HG03196 (cell line): ENCODE measurements at regions not wholly inside any gene's neighbourhood (a gene's known extent, or its start where the extent isn't known, plus 50 kb on each side); places are given as distances from the start of the nearest gene placed in this dataset.
A peak's percentile ranks its signal among the peaks of the same experiment; 100 is the strongest.

ENCODE experiments used
- ATAC-seq: cut with Tn5 transposase; IDR thresholded peaks from one replicate; pipeline ENCODE4 v1.9.1; 2021; ENCODE audit not compliant: unreplicated experiment

DNA sequence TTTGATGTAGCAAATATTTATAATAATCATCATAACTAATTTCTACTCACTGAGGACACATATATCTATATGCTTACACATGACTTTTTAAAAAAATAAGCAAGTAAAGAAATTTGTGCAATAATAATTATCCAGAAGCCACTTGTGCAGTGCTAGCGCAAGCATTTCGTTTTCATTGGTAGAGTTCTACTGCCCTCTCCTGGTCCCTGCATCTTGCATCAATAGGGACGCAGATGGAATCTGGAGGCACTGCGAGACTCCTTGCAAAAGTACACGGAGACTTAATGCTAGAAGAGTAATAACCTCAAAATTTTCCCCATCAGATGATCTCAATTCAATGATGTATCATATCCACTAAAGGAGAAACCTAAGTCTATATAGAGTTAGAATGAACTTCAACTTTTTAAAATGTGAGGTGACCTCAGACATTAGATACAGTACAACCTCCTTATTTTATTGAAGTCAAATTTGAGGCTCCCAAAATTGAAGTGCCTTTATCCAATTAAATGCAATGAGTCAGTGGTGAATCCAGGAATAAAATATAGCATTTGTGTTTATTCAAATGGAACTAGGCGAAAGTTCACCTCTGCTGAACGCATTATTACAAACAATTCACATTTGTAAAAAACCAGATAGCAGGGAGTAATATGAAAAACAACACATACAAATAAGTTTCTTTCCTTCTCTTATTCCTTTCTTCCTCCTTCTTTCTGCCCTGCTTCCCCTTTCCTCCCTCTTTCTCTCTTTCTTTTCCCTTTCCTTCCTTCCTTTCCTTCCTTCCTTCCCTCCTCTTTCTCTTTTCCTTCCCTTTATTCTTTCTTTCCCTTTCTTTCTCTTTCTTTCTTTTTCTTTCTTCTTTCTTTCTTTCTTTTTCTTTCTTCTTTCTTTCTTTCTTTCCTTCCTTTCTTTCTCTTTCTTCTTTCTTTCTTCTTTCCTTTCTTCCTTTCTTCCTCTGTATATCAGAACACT is 450.0 kb downstream of the ANKRD50 start:
- ATAC-seq = peak; percentile 71

GRCh38 chr4:124265701-124266100 is 446.8 kb downstream of the ANKRD50 start:
- ATAC-seq = no peak

DNA sequence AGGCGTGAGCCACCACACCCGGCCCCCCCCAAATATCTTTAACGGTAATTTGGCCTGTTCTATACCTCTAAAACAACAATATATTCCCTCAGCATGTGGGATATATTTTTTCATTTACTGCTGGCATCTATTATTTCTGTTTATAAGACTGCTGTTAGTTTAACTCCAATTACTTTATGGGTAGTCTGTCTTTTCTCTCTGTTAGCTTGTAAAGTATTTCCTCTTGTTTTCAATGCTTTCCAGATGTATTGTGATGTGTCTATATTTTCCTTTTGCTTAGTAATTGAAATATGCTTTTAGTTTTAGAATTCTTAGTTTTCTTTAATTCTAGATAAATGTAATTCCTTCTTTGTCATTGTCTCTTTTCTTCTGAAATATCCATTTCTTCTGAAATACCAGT is 445.8 kb downstream of the ANKRD50 start:
- no peak for ATAC-seq

DNA sequence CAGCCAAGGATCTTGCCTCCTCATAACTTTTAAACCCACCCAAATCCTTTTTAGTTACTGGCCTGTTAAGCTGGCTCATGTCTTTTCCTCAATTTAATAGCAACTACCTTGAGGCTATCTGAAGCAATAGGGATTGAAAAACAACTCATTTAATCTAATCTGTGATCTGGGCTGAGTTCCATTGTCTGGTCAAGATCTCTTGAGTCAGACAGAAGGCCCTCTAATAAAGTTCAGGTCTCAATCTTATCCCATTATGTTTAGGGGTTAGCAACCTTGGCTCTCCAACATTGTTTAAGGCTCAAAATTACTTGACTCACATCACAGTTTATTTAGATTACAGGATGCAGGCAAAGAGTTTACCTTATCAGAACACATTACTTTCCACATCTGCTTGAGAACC is 436.1 kb downstream of the ANKRD50 start:
- ATAC-seq = no peak

DNA sequence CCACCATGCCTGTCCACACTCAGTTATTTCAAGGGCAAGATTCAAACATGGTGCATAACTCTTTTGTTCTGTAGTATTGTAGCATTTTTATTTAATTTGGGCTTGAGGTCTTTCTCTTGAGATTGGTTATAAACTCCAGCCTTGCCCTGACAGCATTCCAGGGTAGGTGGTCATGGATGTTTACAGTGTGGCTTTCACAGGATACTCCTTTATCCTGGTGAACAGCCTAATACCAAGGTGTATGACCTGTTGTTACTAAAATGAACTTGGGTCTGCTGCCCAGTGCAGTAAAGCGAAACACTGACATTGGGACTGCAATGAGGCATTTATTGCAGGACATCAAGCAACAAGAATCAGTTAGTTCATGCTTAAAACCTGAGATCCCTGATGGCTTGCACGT is 434.8 kb downstream of the ANKRD50 start:
- no peak for ATAC-seq

GRCh38 chr4:124278477-124278876 is 434.1 kb downstream of the ANKRD50 start:
- no peak for ATAC-seq

GRCh38 chr4:124279741-124280140 is 432.8 kb downstream of the ANKRD50 start:
- no peak for ATAC-seq

- ATAC-seq = no peak
Measured at GRCh38 chr4:124282301-124282898, 430.1 kb downstream of the ANKRD50 start.

DNA sequence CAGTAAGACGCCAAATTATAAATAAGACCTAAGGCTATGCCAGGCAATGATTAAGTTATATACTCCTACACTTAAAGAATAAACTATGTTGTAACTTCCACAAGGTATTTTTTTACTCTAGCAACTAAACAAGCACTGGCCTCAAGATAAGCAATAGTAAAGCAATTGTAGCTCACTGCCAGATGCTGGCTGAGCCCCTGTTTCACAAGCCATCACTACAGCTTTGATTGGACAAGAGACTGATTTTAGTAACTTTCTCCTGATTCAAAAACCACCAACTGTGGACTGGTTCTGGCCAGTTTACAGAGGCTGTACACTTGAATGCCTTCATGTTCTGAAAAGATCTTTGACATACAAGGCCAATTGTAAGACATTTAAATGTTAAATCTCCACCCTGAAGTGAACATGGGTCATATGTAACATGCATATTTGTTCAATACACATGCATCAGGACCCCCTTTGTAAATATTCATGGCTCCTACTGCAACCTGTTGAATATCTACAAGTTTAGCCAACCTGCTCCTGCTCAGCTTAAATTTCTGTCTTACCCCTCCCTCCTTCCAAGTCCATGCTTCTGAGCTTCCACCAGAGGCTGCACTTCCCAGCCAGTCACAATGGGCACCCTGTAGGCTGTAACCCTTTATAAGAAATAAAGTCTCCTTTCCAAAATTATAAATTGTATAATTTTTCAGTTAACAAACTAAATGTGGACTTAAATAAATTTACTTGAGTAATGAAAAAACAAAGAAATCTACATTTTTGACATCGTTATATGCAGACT is 423.6 kb downstream of the ANKRD50 start:
- no peak for ATAC-seq

GRCh38 chr4:124290678-124291077 is 421.9 kb downstream of the ANKRD50 start:
- ATAC-seq = no peak

GRCh38 chr4:124295413-124295812 is 417.1 kb downstream of the ANKRD50 start:
- ATAC-seq = no peak

- ATAC-seq = no peak
Measured at GRCh38 chr4:124304941-124305340, 407.6 kb downstream of the ANKRD50 start.

DNA sequence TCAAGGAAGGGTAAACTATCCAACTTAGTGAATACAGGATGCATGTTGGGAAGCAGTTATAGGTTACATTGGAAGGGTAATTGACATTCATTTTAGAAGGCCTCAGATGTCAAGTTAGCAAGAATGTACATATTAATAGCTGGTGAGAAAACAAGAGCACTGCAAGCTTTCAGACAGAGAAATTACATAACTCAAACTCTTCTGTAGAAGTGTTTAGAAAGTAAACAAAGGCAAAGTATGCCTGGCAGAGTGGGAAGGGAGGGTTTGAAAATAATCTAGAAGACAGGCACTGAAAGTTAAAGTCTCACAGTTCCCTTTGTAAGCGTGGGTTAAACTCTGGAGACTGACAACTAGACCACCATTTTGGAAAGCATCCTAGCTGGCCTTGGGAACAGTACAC is 406.2 kb downstream of the ANKRD50 start:
- ATAC-seq = no peak

DNA sequence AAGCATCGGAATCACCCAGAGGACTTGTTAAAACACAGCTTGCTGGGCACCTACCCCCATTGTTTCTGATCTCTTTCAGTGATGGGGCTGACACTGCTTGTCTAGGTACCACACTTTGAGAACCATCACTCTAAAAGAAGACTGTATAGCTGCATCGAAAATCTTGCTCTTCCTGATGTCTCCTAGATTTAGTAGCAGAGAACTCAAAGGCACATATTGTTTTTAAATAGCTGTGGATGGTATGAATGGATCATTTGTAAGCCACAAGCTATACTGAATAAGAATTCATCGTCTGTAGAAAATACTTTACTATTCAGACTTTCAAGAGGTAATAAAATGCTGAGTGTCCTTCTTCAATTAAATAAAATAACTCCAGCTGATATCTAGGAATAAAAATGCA is 405.4 kb downstream of the ANKRD50 start:
- ATAC-seq = no peak

DNA sequence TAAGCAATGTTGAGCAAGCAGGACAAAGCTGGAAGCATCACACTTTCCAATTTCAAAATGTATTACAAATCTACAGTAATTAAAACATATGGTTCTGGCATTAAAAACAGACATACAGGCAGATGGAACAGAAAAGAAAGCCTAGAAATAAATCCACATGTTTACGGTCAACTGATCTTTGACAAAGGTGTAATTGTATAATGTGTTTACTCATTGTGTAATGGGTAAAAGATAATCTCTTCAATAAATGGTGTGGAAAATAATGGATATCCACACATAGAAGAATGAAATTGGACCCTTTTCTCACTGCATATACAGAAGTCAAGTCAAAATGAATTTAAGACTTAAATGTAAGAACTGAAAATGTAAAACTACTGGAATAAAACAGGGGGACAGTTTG is 394.2 kb downstream of the ANKRD50 start:
- no peak for ATAC-seq

DNA sequence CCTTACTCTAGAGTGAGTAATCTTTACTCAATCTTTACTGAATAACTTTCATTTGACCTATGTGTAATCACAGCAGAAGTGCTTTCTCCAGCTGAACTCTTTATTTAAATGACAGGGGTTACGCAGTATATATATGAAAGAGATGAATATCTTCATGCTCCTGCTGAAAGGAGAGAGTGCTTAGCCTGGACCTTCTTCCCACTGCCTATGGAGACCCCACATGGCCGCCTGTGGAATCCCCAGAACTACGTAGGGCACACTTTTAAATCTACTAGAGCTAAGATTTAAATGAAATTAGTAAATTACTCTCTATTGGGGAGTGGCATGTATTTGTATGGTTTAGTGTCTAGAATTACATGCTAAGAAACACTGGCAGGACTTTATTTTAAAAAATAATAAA is 391.2 kb downstream of the ANKRD50 start:
- ATAC-seq = no peak

DNA sequence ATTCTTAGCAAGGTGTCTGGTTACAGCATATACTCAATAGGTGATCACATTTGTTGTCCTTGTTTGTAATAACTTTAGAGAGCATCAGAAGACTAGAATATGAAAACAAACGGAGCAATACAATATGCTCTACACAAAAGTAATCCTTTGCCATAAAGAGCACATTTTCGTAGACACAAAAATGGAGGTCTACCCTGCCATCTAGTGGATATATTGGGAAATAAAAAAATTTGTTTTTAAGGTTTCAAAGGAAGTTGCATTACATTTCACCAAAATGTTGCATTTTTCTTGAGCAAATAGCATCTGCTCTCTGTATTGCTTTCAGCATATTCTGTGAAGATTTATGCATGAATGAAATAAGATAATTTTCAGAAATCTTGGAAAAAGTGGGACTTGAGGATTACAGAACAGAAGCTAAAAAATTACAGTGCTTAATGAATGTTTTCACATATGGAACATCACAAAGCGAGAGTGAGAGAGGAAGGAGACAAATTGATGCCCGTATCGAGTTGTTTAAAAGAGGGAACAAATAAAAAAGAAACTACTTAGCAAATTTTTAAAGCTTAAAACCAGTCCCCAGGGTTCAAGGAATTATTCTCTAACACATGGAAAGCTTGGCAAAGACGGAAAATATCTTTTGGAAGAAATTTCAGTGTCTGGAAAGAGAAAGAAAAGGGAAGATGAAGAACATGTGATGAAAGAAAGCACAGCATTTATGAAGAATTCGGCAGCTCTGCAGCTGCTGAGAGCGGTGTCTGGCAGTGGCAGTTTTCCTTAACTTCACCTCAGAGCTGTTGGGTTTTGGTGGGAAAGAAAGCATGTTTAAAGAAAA is 390.1 kb downstream of the ANKRD50 start:
- ATAC-seq = no peak

DNA sequence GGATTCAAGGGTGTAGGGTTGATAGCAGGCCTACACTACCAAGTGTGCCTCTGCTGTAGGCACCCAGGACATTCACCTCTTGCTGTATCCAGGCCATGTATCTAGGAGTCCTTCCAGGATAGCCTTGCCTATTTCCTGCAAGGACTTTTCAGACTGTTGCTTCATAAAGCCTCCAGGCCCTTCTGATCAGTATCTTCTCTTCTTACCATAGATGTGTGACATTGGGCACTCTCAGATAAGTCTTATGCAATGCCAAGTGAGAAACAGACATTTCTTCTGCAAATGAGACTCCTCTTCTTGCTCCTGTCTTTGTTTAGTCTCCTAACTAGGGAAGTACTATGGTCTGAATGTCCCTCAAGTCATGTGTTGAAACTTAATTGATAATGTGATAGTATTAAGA is 386.8 kb downstream of the ANKRD50 start:
- ATAC-seq = no peak

DNA sequence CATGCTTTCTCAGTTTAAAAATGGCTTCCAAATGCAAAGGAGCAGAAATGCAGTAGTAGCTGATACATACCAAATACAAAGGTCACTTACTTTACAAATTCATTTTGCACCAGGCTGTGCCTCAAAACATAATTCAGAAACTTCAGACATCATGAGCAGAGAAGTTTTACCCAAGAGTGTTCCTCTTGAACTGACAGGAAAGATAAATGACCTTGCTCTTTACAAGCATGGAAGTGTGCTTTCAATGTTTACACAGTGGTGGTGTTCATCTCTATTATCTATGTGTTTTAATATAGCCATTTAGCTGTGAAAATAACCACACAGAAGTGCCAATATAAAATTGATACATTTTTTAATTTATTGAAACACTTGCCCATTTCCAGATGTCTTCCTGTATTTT is 383.4 kb downstream of the ANKRD50 start:
- no peak for ATAC-seq

- ATAC-seq = no peak
Measured at GRCh38 chr4:124330045-124330444, 382.5 kb downstream of the ANKRD50 start.

DNA sequence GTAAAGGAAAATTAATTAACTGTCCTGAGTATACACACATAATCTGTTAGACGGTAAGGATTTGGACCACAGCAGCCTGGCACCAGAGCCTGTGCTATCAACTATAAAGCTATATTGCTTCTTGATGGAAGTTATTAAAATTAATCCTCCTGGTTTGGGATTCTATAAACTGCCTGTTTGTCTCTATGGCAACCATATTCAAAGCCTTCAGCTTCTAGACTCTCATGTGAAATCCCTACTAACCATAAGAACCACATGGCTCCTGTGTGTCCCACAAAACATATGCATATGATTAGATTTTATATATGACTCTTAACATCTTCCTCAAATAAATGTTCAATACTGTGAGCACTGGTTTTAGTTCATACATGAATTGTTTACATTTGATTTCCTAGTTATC is 380.8 kb downstream of the ANKRD50 start:
- no peak for ATAC-seq
